DMS153 treated with DMSO at 0.1 percent for 48 hours (cell line): ENCODE measurements at regions not wholly inside any gene's neighbourhood (a gene's known extent, or its start where the extent isn't known, plus 50 kb on each side); places are given as distances from the start of the nearest gene placed in this dataset.

ENCODE experiments used
- DNase-seq: peaks from one replicate; lab custom pipeline; 2025; ENCODE audit not compliant: unreplicated experiment; lab: John Stamatoyannopoulos, UW

GRCh38 chr1:116231752-116232151, 120.6 kb downstream of the MAB21L3 start:
- DNase-seq, result no peak

- DNase-seq, result no peak
These were observed 121.9 kb downstream of the MAB21L3 start for GRCh38 chr1:116232989-116233514.

GRCh38 chr1:116234429-116234828, 123.2 kb downstream of the MAB21L3 start:
- no peak for DNase-seq

GRCh38 chr1:116239916-116240315, 128.7 kb downstream of the MAB21L3 start:
- DNase-seq, result no peak

- DNase-seq, result no peak
These were observed 130.3 kb upstream of the ATP1A1 start for GRCh38 chr1:116242741-116243140.

GRCh38 chr1:116243333-116244054, 129.6 kb upstream of the ATP1A1 start:
- DNase-seq, result no peak

GRCh38 chr1:116246174-116246573, 126.9 kb upstream of the ATP1A1 start:
- DNase-seq, result no peak

GRCh38 chr1:116252271-116252670, 120.8 kb upstream of the ATP1A1 start:
- DNase-seq, result no peak

- no peak for DNase-seq
These were observed 120.3 kb upstream of the ATP1A1 start for GRCh38 chr1:116252785-116253184.

GRCh38 chr1:116253566-116254382, 119.3 kb upstream of the ATP1A1 start:
- no peak for DNase-seq

GRCh38 chr1:116254776-116255175, 118.3 kb upstream of the ATP1A1 start:
- DNase-seq, result no peak

GRCh38 chr1:116255486-116256285, 117.4 kb upstream of the ATP1A1 start:
- DNase-seq, result no peak

- no peak for DNase-seq
These were observed 116.8 kb upstream of the ATP1A1 start for GRCh38 chr1:116256286-116256649.

- DNase-seq, result no peak
These were observed 116.2 kb upstream of the ATP1A1 start for GRCh38 chr1:116256875-116257274.

GRCh38 chr1:116257341-116257767, 115.7 kb upstream of the ATP1A1 start:
- no peak for DNase-seq

GRCh38 chr1:116257836-116258235, 115.2 kb upstream of the ATP1A1 start:
- DNase-seq, result no peak

- no peak for DNase-seq
These were observed 114.2 kb upstream of the ATP1A1 start for GRCh38 chr1:116258668-116259419.

GRCh38 chr1:116259663-116260062, 113.4 kb upstream of the ATP1A1 start:
- no peak for DNase-seq

- DNase-seq, result no peak
These were observed 112.9 kb upstream of the ATP1A1 start for GRCh38 chr1:116260115-116260514.

- DNase-seq, result no peak
These were observed 112.4 kb upstream of the ATP1A1 start for GRCh38 chr1:116260621-116261020.

GRCh38 chr1:116261227-116261626, 111.8 kb upstream of the ATP1A1 start:
- DNase-seq, result no peak
